ENCODE measurements at regions not wholly inside any gene's neighbourhood (a gene's known extent, or its start where the extent isn't known, plus 50 kb on each side); places are given as distances from the start of the nearest gene placed in this dataset.

GRCh38 chr5:73395256-73395655 is 53.3 kb downstream of the FOXD1 start:
- Histone ChIP-seq H3K4me1 (ENCODE audit: control insufficient read depth in 1 of 2, insufficient read depth in 2 of 2, low read length in 2 of 2) (peaks cover 14 to 23% of the 10 kb centered on the region in 2 donors), H3K4me3 (ENCODE audit: low read depth in 1 of 2, low read length in 2 of 2) (no peak overlapping the region), H3K27me3 (ENCODE audit: control insufficient read depth in 1 of 2, insufficient read depth in 2 of 2, low read length in 2 of 2) (no peaks in the 10 kb centered on the region), H3K27ac (ENCODE audit: low read depth, low read length) (no peak overlapping the region), H3K9me3 (ENCODE audit: control insufficient read depth in 1 of 2, low read length in 2 of 2) (no peaks in the 10 kb centered on the region), H3K36me3 (ENCODE audit: control insufficient read depth in 1 of 2, insufficient read depth in 2 of 2, low read length in 2 of 2) (no peaks in the 10 kb centered on the region), H3K9ac (ENCODE audit: low read depth in 1 of 2, low read length in 2 of 2) (no peak overlapping the region)

GRCh38 chr5:73394610-73395009 is 54.0 kb downstream of the FOXD1 start:
- H3K36me3 ChIP-seq (ENCODE audit: control insufficient read depth in 1 of 2, insufficient read depth in 2 of 2, low read length in 2 of 2): no peaks in the 10 kb centered on the region
- H3K4me1 ChIP-seq (ENCODE audit: control insufficient read depth in 1 of 2, insufficient read depth in 2 of 2, low read length in 2 of 2): peaks cover 14 to 23% of the 10 kb centered on the region in 2 donors
- H3K27ac ChIP-seq (ENCODE audit: low read depth, low read length): no peak overlapping the region
- no peak overlapping the region for H3K9ac ChIP-seq (ENCODE audit: low read depth in 1 of 2, low read length in 2 of 2)
- no peak overlapping the region for H3K4me3 ChIP-seq (ENCODE audit: low read depth in 1 of 2, low read length in 2 of 2)
- no peaks in the 10 kb centered on the region for H3K27me3 ChIP-seq (ENCODE audit: control insufficient read depth in 1 of 2, insufficient read depth in 2 of 2, low read length in 2 of 2)
- H3K9me3 ChIP-seq (ENCODE audit: control insufficient read depth in 1 of 2, low read length in 2 of 2): no peaks in the 10 kb centered on the region

GRCh38 chr5:73393611-73394489 is 54.7 kb downstream of the FOXD1 start:
- no peak overlapping the region for H3K4me3 ChIP-seq (ENCODE audit: low read depth in 1 of 2, low read length in 2 of 2)
- H3K27me3 ChIP-seq (ENCODE audit: control insufficient read depth in 1 of 2, insufficient read depth in 2 of 2, low read length in 2 of 2): no peaks in the 10 kb centered on the region
- H3K4me1 ChIP-seq (ENCODE audit: control insufficient read depth in 1 of 2, insufficient read depth in 2 of 2, low read length in 2 of 2): peaks cover 14 to 23% of the 10 kb centered on the region in 2 donors
- no peak overlapping the region for H3K27ac ChIP-seq (ENCODE audit: low read depth, low read length)
- H3K9ac ChIP-seq (ENCODE audit: low read depth in 1 of 2, low read length in 2 of 2): no peak overlapping the region
- H3K9me3 ChIP-seq (ENCODE audit: control insufficient read depth in 1 of 2, low read length in 2 of 2): no peaks in the 10 kb centered on the region
- no peaks in the 10 kb centered on the region for H3K36me3 ChIP-seq (ENCODE audit: control insufficient read depth in 1 of 2, insufficient read depth in 2 of 2, low read length in 2 of 2)

GRCh38 chr5:73392775-73393174 is 55.8 kb downstream of the FOXD1 start:
- Histone ChIP-seq H3K9me3 (ENCODE audit: control insufficient read depth in 1 of 2, low read length in 2 of 2) (no peaks in the 10 kb centered on the region), H3K27ac (ENCODE audit: low read depth, low read length) (no peak overlapping the region), H3K27me3 (ENCODE audit: control insufficient read depth in 1 of 2, insufficient read depth in 2 of 2, low read length in 2 of 2) (no peaks in the 10 kb centered on the region), H3K4me3 (ENCODE audit: low read depth in 1 of 2, low read length in 2 of 2) (no peak overlapping the region), H3K4me1 (ENCODE audit: control insufficient read depth in 1 of 2, insufficient read depth in 2 of 2, low read length in 2 of 2) (peaks cover 22 to 28% of the 10 kb centered on the region in 2 donors), H3K9ac (ENCODE audit: low read depth in 1 of 2, low read length in 2 of 2) (no peak overlapping the region), H3K36me3 (ENCODE audit: control insufficient read depth in 1 of 2, insufficient read depth in 2 of 2, low read length in 2 of 2) (no peaks in the 10 kb centered on the region)

- Histone ChIP-seq H3K27me3 (ENCODE audit: control insufficient read depth in 1 of 2, insufficient read depth in 2 of 2, low read length in 2 of 2) (no peaks in the 10 kb centered on the region), H3K27ac (ENCODE audit: low read depth, low read length) (no peak overlapping the region), H3K36me3 (ENCODE audit: control insufficient read depth in 1 of 2, insufficient read depth in 2 of 2, low read length in 2 of 2) (no peaks in the 10 kb centered on the region), H3K4me1 (ENCODE audit: control insufficient read depth in 1 of 2, insufficient read depth in 2 of 2, low read length in 2 of 2) (peaks cover 29 to 35% of the 10 kb centered on the region in 2 donors), H3K4me3 (ENCODE audit: low read depth in 1 of 2, low read length in 2 of 2) (no peak overlapping the region), H3K9me3 (ENCODE audit: control insufficient read depth in 1 of 2, low read length in 2 of 2) (no peaks in the 10 kb centered on the region), H3K9ac (ENCODE audit: low read depth in 1 of 2, low read length in 2 of 2) (no peak overlapping the region)
These were observed 57.1 kb downstream of the FOXD1 start for GRCh38 chr5:73391441-73391881.

- no peaks in the 10 kb centered on the region for H3K36me3 ChIP-seq (ENCODE audit: control insufficient read depth in 1 of 2, insufficient read depth in 2 of 2, low read length in 2 of 2)
- peaks cover 29 to 35% of the 10 kb centered on the region in 2 donors for H3K4me1 ChIP-seq (ENCODE audit: control insufficient read depth in 1 of 2, insufficient read depth in 2 of 2, low read length in 2 of 2)
- no peak overlapping the region for H3K9ac ChIP-seq (ENCODE audit: low read depth in 1 of 2, low read length in 2 of 2)
- no peak overlapping the region for H3K27ac ChIP-seq (ENCODE audit: low read depth, low read length)
- no peak overlapping the region for H3K4me3 ChIP-seq (ENCODE audit: low read depth in 1 of 2, low read length in 2 of 2)
- H3K9me3 ChIP-seq (ENCODE audit: control insufficient read depth in 1 of 2, low read length in 2 of 2): peaks cover 0 to 4% of the 10 kb centered on the region in 2 donors
- no peaks in the 10 kb centered on the region for H3K27me3 ChIP-seq (ENCODE audit: control insufficient read depth in 1 of 2, insufficient read depth in 2 of 2, low read length in 2 of 2)
These were observed 57.6 kb downstream of the FOXD1 start for GRCh38 chr5:73390972-73391371.

- Histone ChIP-seq H3K9ac (ENCODE audit: low read depth in 1 of 2, low read length in 2 of 2) (no peak overlapping the region), H3K4me1 (ENCODE audit: control insufficient read depth in 1 of 2, insufficient read depth in 2 of 2, low read length in 2 of 2) (peaks cover 23 to 26% of the 10 kb centered on the region in 2 donors), H3K27ac (ENCODE audit: low read depth, low read length) (no peak overlapping the region), H3K27me3 (ENCODE audit: control insufficient read depth in 1 of 2, insufficient read depth in 2 of 2, low read length in 2 of 2) (peaks cover 0 to 4% of the 10 kb centered on the region in 2 donors), H3K4me3 (ENCODE audit: low read depth in 1 of 2, low read length in 2 of 2) (no peak overlapping the region), H3K36me3 (ENCODE audit: control insufficient read depth in 1 of 2, insufficient read depth in 2 of 2, low read length in 2 of 2) (no peaks in the 10 kb centered on the region), H3K9me3 (ENCODE audit: control insufficient read depth in 1 of 2, low read length in 2 of 2) (peaks cover 2 to 24% of the 10 kb centered on the region in 2 donors)
These were observed 59.8 kb downstream of the FOXD1 start for GRCh38 chr5:73388740-73389139.

GRCh38 chr5:73388306-73388684 is 60.3 kb downstream of the FOXD1 start:
- no peaks in the 10 kb centered on the region for H3K36me3 ChIP-seq (ENCODE audit: control insufficient read depth in 1 of 2, insufficient read depth in 2 of 2, low read length in 2 of 2)
- peaks cover 19 to 21% of the 10 kb centered on the region in 2 donors for H3K4me1 ChIP-seq (ENCODE audit: control insufficient read depth in 1 of 2, insufficient read depth in 2 of 2, low read length in 2 of 2)
- H3K27ac ChIP-seq (ENCODE audit: low read depth, low read length): no peak overlapping the region
- H3K9me3 ChIP-seq (ENCODE audit: control insufficient read depth in 1 of 2, low read length in 2 of 2): peaks cover 2 to 24% of the 10 kb centered on the region in 2 donors
- H3K27me3 ChIP-seq (ENCODE audit: control insufficient read depth in 1 of 2, insufficient read depth in 2 of 2, low read length in 2 of 2): peaks cover 3 to 9% of the 10 kb centered on the region in 2 donors
- H3K4me3 ChIP-seq (ENCODE audit: low read depth in 1 of 2, low read length in 2 of 2): no peak overlapping the region
- no peak overlapping the region for H3K9ac ChIP-seq (ENCODE audit: low read depth in 1 of 2, low read length in 2 of 2)

GRCh38 chr5:73387601-73388305 is 60.8 kb downstream of the FOXD1 start:
- Histone ChIP-seq H3K27ac (ENCODE audit: low read depth, low read length) (no peak overlapping the region), H3K4me3 (ENCODE audit: low read depth in 1 of 2, low read length in 2 of 2) (no peak overlapping the region), H3K36me3 (ENCODE audit: control insufficient read depth in 1 of 2, insufficient read depth in 2 of 2, low read length in 2 of 2) (no peaks in the 10 kb centered on the region), H3K27me3 (ENCODE audit: control insufficient read depth in 1 of 2, insufficient read depth in 2 of 2, low read length in 2 of 2) (peaks cover 7 to 14% of the 10 kb centered on the region in 2 donors), H3K9ac (ENCODE audit: low read depth in 1 of 2, low read length in 2 of 2) (no peak overlapping the region), H3K9me3 (ENCODE audit: control insufficient read depth in 1 of 2, low read length in 2 of 2) (peaks cover 2 to 24% of the 10 kb centered on the region in 2 donors), H3K4me1 (ENCODE audit: control insufficient read depth in 1 of 2, insufficient read depth in 2 of 2, low read length in 2 of 2) (peaks cover 16 to 17% of the 10 kb centered on the region in 2 donors)

GRCh38 chr5:73387149-73387591 is 61.4 kb downstream of the FOXD1 start:
- peaks cover 2 to 24% of the 10 kb centered on the region in 2 donors for H3K9me3 ChIP-seq (ENCODE audit: control insufficient read depth in 1 of 2, low read length in 2 of 2)
- peaks cover 12 to 20% of the 10 kb centered on the region in 2 donors for H3K27me3 ChIP-seq (ENCODE audit: control insufficient read depth in 1 of 2, insufficient read depth in 2 of 2, low read length in 2 of 2)
- H3K36me3 ChIP-seq (ENCODE audit: control insufficient read depth in 1 of 2, insufficient read depth in 2 of 2, low read length in 2 of 2): no peaks in the 10 kb centered on the region
- H3K4me1 ChIP-seq (ENCODE audit: control insufficient read depth in 1 of 2, insufficient read depth in 2 of 2, low read length in 2 of 2): peaks cover 12 to 16% of the 10 kb centered on the region in 2 donors
- H3K9ac ChIP-seq (ENCODE audit: low read depth in 1 of 2, low read length in 2 of 2): no peak overlapping the region
- no peak overlapping the region for H3K27ac ChIP-seq (ENCODE audit: low read depth, low read length)
- no peak overlapping the region for H3K4me3 ChIP-seq (ENCODE audit: low read depth in 1 of 2, low read length in 2 of 2)
